Kidney tubule cell (primary cell): ENCODE measurements at regions not wholly inside any gene's neighbourhood (a gene's known extent, or its start where the extent isn't known, plus 50 kb on each side); places are given as distances from the start of the nearest gene placed in this dataset.
A peak's percentile ranks its signal among the peaks of the same experiment; 100 is the strongest.

Source experiments
- DNase-seq: peaks from one replicate; pipeline ENCODE4 v3.0.0-alpha.2; 2018; ENCODE audit warnings: low spot score

- DNase-seq: no peak
Observed at GRCh38 chr15:97694456-97694855, 266.0 kb upstream of the ARRDC4 start.

- no peak for DNase-seq
Observed at GRCh38 chr15:97703400-97703799, 257.1 kb upstream of the ARRDC4 start.

DNA sequence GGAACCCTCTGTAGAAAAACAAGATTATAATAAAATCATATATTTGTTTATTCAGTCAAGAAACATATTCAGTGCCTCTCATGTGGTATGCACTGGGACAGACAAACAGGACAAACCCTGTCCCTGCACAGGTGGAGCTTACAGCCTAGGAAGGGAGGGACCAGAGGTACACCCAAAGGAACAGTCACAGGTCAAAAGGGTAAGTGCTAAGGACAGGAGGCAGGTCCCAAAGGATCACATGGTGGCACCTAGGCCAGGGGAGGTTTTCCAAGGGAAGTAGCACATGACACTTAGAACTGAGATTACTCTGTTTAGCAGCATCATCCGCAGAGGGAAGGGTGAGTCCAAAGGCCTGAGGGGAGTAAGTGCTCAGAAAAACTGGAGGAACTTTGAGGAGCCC is 254.4 kb upstream of the ARRDC4 start:
- DNase-seq: no peak

DNA sequence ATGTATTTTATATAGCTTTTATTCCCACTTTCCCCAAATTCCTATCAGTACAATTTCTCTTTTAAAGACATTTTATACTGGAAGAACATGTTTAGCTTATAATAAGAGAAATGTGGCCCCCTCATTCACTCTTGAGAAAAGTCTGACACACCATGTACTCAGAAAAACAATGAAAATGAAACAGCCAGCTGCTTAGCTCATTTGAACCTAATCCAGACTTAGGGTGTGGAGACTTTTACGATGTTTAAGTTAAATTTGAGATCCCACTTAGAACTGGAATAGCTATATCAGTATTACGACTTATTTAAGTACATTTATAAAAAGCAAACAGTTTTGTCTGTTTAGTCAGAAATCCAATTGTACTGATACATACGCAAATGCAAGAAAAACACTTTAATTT is 252.3 kb upstream of the ARRDC4 start:
- no peak for DNase-seq

DNA sequence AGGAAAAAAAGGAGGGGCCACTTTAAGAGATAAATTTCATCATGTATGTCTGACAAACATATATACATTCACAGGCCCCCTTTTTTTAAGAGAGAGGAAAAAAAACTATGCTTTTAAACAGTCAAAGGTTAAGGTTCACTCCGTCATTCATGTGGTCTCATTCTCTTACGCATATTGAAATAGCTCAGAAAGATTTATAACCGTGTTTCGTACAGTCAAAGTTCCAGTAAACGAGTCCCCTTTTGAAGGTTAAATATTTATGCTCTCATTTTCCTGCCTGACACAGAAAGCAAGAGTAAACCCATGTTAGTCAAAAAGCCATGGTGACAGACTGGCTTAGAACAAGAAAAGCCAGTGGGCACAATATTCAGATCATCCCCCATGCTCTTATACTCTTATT is 248.0 kb upstream of the ARRDC4 start:
- DNase-seq: no peak

GRCh38 chr15:97717806-97718205 is 242.7 kb upstream of the ARRDC4 start:
- DNase-seq: no peak

DNA sequence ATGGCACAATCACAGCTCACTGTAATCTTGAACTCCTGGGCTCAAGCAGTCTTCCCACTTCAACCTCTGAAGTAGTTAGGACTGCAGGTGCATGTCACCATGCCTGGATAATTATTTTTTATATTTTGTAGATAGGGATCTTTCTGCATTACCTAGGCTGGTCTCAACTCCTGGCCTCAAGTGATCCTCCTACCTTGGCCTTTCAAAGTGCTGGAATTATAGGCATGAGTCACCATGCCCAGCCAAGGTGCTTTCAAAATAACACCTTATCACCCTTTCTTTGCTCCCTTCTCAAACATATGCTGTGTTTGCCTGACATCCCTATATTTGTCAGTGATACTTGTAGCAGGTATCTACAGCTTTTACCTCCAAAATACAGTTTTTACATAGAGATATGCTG is 242.0 kb upstream of the ARRDC4 start:
- DNase-seq: no peak

GRCh38 chr15:97728791-97729190 is 231.7 kb upstream of the ARRDC4 start:
- no peak for DNase-seq

DNA sequence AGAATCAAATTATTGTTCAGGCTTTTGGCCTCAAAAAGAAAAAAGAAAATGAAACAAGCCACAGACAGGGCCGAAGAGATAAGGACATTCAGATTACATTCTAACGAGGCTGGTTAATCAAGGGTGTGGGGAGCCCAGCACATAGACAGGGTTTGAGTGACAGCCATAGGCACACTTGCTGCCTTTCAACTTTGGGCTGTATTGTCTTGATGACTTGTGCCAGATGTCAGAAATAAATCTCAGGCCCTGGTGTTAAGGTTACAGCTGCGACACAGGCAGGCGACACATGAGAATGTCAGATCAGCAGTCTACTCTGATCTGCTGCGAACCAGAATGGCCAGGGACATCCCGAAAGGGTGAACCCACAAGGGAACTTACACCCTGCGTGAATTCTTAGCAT is 231.2 kb upstream of the ARRDC4 start:
- DNase-seq: no peak

GRCh38 chr15:97730315-97730714 is 230.2 kb upstream of the ARRDC4 start:
- DNase-seq: no peak

- DNase-seq: no peak
Observed at GRCh38 chr15:97731859-97732258, 228.6 kb upstream of the ARRDC4 start.

GRCh38 chr15:97733373-97733772 is 227.1 kb upstream of the ARRDC4 start:
- DNase-seq: no peak

- DNase-seq: no peak
Observed at GRCh38 chr15:97736748-97737147, 223.8 kb upstream of the ARRDC4 start.

GRCh38 chr15:97745481-97746071 is 214.9 kb upstream of the ARRDC4 start:
- DNase-seq: no peak

- DNase-seq: no peak
Observed at GRCh38 chr15:97747342-97747741, 213.2 kb upstream of the ARRDC4 start.

GRCh38 chr15:97748576-97748975 is 211.9 kb upstream of the ARRDC4 start:
- DNase-seq: no peak

GRCh38 chr15:97750060-97750459 is 210.4 kb upstream of the ARRDC4 start:
- DNase-seq: no peak

DNA sequence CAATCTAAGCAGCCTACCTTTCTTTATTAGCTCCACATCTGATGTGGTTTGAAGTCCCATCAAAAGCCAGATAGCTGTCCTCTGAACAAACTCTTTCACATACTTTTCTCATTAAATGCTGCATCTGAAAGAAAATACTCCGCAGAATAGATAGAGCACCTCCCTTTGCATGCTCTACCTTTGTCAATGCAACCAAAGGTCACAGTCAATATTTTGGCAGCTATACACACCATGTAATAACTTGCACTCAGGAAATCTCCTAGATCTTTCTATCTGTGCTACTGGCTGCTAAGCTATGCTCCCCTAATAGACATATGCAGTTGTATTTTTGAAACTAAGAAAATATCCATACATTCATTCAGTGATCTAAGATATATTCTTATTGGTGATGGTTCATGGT is 204.8 kb upstream of the ARRDC4 start:
- no peak for DNase-seq

- DNase-seq: peak; percentile 30
Observed at GRCh38 chr15:97759363-97759762, 201.1 kb upstream of the ARRDC4 start.

DNA sequence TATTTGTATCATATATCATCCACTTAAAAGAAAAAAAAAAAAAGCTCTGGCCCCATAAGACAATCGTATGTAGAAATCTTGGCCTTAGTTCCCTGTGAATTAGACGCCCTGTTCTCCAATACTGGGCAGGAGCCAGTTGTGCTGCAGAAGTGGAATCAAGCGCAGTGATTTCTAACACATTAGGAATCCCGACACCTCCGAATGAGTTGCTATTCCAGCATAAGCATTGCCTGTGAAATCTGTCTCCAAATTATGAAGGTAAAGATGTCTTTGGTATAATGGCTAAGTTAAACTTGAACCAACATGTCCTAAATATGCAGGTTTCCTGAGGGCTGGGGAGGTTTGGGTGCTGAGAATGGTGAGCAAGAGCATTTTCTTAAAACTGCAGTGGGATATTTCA is 199.4 kb upstream of the ARRDC4 start:
- DNase-seq: no peak

- DNase-seq: no peak
Observed at GRCh38 chr15:97783240-97783639, 177.3 kb upstream of the ARRDC4 start.

- no peak for DNase-seq
Observed at GRCh38 chr15:97786741-97787140, 173.8 kb upstream of the ARRDC4 start.

DNA sequence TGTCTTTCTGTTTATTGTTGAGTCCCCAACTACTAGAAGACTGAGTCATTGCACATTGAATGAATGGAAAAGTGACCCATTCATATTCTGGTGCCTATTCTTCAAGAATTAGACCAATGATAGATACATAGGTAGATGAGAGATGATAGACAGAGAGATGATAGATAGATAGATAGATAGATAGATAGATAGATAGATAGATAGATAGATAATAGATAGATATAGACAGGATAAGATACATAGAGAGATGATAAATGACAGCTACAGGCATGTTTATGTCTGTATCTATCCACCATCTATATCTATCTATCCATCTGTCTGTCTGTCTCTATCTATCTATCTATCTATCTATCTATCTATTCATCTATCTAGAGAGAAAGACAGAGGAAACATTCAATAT is 170.3 kb upstream of the ARRDC4 start:
- DNase-seq: no peak

GRCh38 chr15:97791824-97792792 is 168.4 kb upstream of the ARRDC4 start:
- no peak for DNase-seq
